H1 (cell line): ENCODE measurements at regions not wholly inside any gene's neighbourhood (a gene's known extent, or its start where the extent isn't known, plus 50 kb on each side); places are given as distances from the start of the nearest gene placed in this dataset.

Experiments
- CTCF ChIA-PET: fragments of 300-600 bp; sonication (Branson Sonifier 250); formaldehyde crosslinking; loops from one replicate; lab custom pipeline; 2021; ENCODE audit not compliant: partially characterized antibody; lab: Charles Lee
- POLR2A ChIA-PET: fragments of 300-600 bp; sonication (Branson Sonifier 250); formaldehyde crosslinking; loops from one replicate; lab custom pipeline; 2021; ENCODE audit warnings: inconsistent platforms; ENCODE audit not compliant: partially characterized antibody; lab: Charles Lee
- DNase-seq, 2 experiments: peaks; one replicate each; pipeline versions ENCODE4 v3.0.0 to v3.0.0-alpha.2; 2010 to 2022; ENCODE audit warnings: low spot score in 2 of 2, low read depth in 1 of 2, mixed read lengths in 1 of 2
- FAIRE-seq: peaks from 2 replicates; lab custom pipeline; 2011; peaks lifted over from hg19 to GRCh38; lab: Jason Lieb, UNC
- H2AFZ ChIP-seq: 2 replicates; pipeline ENCODE4 v1.8.1; 2012; ENCODE audit warnings: low read length, inconsistent platforms
- H2AK5ac ChIP-seq: 2 replicates; pipeline ENCODE4 v1.6.1; 2013; ENCODE audit warnings: low read depth, low read length
- H2BK120ac ChIP-seq: replicated peaks from 2 replicates; pipeline ENCODE3; 2013; ENCODE audit warnings: low read depth, low read length, inconsistent platforms
- H2BK12ac ChIP-seq: 2 replicates; pipeline ENCODE4 v1.6.1; 2013; ENCODE audit warnings: low read depth, low read length
- H2BK15ac ChIP-seq: 2 replicates; pipeline ENCODE4 v1.6.1; 2013; ENCODE audit warnings: low read length
- H2BK20ac ChIP-seq: 2 replicates; pipeline ENCODE4 v1.6.1; 2013; ENCODE audit warnings: low read length
- H2BK5ac ChIP-seq: 2 replicates; pipeline ENCODE4 v1.6.1; 2013; ENCODE audit warnings: low read depth, low read length
- H3K14ac ChIP-seq: 2 replicates; pipeline ENCODE4 v1.6.1; 2013; ENCODE audit warnings: inconsistent platforms; ENCODE audit not compliant: insufficient read length
- H3K18ac ChIP-seq: 2 replicates; pipeline ENCODE4 v1.6.1; 2013; ENCODE audit warnings: low read length; ENCODE audit errors: extremely low read depth
- H3K23ac ChIP-seq: 2 replicates; pipeline ENCODE4 v1.6.1; 2013; ENCODE audit warnings: inconsistent platforms; ENCODE audit not compliant: insufficient read length
- H3K23me2 ChIP-seq: 2 replicates; pipeline ENCODE4 v1.6.1; 2013; ENCODE audit warnings: low read depth, low read length
- H3K27ac ChIP-seq: 2 replicates; pipeline ENCODE4 v1.6.1; 2011; ENCODE audit warnings: low read depth, low read length, inconsistent platforms
- H3K27me3 ChIP-seq, 4 experiments: replicated peaks in 1 of 4; 1 replicate in 1 of 4; 2 replicates in 3 of 4; pipeline versions ENCODE4 v1.6.1 to v1.8.1; 2011 to 2013; ENCODE audit warnings: low read length in 3 of 4, mild to moderate bottlenecking in 3 of 4, inconsistent platforms in 2 of 4, mixed read lengths in 2 of 4, moderate library complexity in 1 of 4; ENCODE audit not compliant: control insufficient read depth in 3 of 4, insufficient read depth in 3 of 4; ENCODE audit errors: extremely low read depth in 1 of 4
- H3K36me3 ChIP-seq, 4 experiments: 2 replicates each; pipeline versions ENCODE4 v1.6.1 to v1.8.1; 2011 to 2013; ENCODE audit warnings: mild to moderate bottlenecking in 4 of 4, low read length in 3 of 4, moderate library complexity in 2 of 4, control low read depth in 1 of 4, inconsistent platforms in 1 of 4; ENCODE audit not compliant: insufficient read depth in 4 of 4, control insufficient read depth in 2 of 4
- H3K4ac ChIP-seq: replicated peaks from 2 replicates; pipeline ENCODE3; 2013; ENCODE audit warnings: low read length, low read depth, mixed read lengths, inconsistent platforms; ENCODE audit not compliant: insufficient read length
- H3K4me1 ChIP-seq, 4 experiments: replicated peaks in 1 of 4; 1 replicate in 1 of 4; 2 replicates in 3 of 4; pipeline versions ENCODE4 v1.6.1 to v1.8.1; 2011 to 2013; ENCODE audit warnings: low read length in 3 of 4, inconsistent platforms in 2 of 4, mixed read lengths in 1 of 4; ENCODE audit not compliant: insufficient read depth in 4 of 4, control insufficient read depth in 3 of 4
- H3K4me2 ChIP-seq, 2 experiments: 2 replicates each; pipeline versions ENCODE4 v1.6.1 to v1.8.1; 2011 to 2013; ENCODE audit warnings: low read depth in 2 of 2, low read length in 2 of 2, control low read depth in 1 of 2, inconsistent platforms in 1 of 2, mild to moderate bottlenecking in 1 of 2; ENCODE audit not compliant: insufficient read depth in 1 of 2
- H3K4me3 ChIP-seq, 4 experiments: fragments of 200-600, 300-600 bp in 1 of 4; sonication (generic), shearing (Covaris generic), sonication (Bioruptor Twin) in 1 of 4; 2 replicates each; pipeline versions ENCODE4 v1.5.1 to v1.8.1; 2011 to 2016; ENCODE audit warnings: low read length in 4 of 4, low read depth in 3 of 4, control low read depth in 2 of 4, inconsistent platforms in 2 of 4, mild to moderate bottlenecking in 2 of 4, mixed read lengths in 1 of 4, moderate library complexity in 1 of 4; ENCODE audit not compliant: insufficient read depth in 2 of 4; ENCODE audit errors: extremely low read depth in 1 of 4
- H3K56ac ChIP-seq: replicated peaks from 2 replicates; pipeline ENCODE3; 2013; ENCODE audit warnings: low read depth, mild to moderate bottlenecking, mixed read lengths, low read length, inconsistent platforms; ENCODE audit not compliant: insufficient read length
- H3K79me1 ChIP-seq: 2 replicates; pipeline ENCODE4 v1.6.1; 2013; ENCODE audit warnings: low read depth, low read length, control low read depth
- H3K79me2 ChIP-seq, 2 experiments: 2 replicates each; pipeline versions ENCODE4 v1.6.1 to v1.8.1; 2012 to 2013; ENCODE audit warnings: low read length in 2 of 2, mild to moderate bottlenecking in 2 of 2, inconsistent platforms in 1 of 2; ENCODE audit not compliant: insufficient read depth in 2 of 2, control insufficient read depth in 1 of 2
- H3K9ac ChIP-seq, 4 experiments: replicated peaks in 1 of 4; 1 replicate in 1 of 4; 2 replicates in 3 of 4; pipeline versions ENCODE4 v1.6.1 to v1.8.1; 2011 to 2013; ENCODE audit warnings: low read depth in 3 of 4, low read length in 3 of 4, control low read depth in 2 of 4, mild to moderate bottlenecking in 2 of 4, moderate library complexity in 2 of 4, inconsistent platforms in 1 of 4; ENCODE audit errors: extremely low read depth in 1 of 4
- H3K9me3 ChIP-seq, 2 experiments: 2 replicates each; pipeline versions ENCODE4 v1.6.1 to v1.8.1; 2012 to 2013; ENCODE audit warnings: mild to moderate bottlenecking in 2 of 2, moderate library complexity in 2 of 2, control low read depth in 1 of 2, inconsistent platforms in 1 of 2, low read depth in 1 of 2, low read length in 1 of 2, mixed read lengths in 1 of 2; ENCODE audit not compliant: insufficient read depth in 2 of 2
- H4K20me1 ChIP-seq, 2 experiments: replicated peaks in 1 of 2; 2 replicates each; pipeline versions ENCODE3 to v1.8.1; 2011 to 2013; ENCODE audit warnings: inconsistent platforms in 2 of 2, low read length in 2 of 2, mild to moderate bottlenecking in 1 of 2; ENCODE audit not compliant: insufficient read depth in 2 of 2, control insufficient read depth in 1 of 2
- H4K5ac ChIP-seq: 2 replicates; pipeline ENCODE4 v1.6.1; 2013; ENCODE audit warnings: low read length, low read depth, mixed read lengths, inconsistent platforms; ENCODE audit not compliant: insufficient read length
- H4K8ac ChIP-seq: 2 replicates; pipeline ENCODE4 v1.8.0; 2013; ENCODE audit warnings: mild to moderate bottlenecking, moderate library complexity, low read length, inconsistent platforms; ENCODE audit not compliant: insufficient read depth; ENCODE audit errors: extremely low read depth
- H4K91ac ChIP-seq: replicated peaks from 2 replicates; pipeline ENCODE3; 2013; ENCODE audit warnings: low read length, mixed read lengths, inconsistent platforms; ENCODE audit not compliant: insufficient read length
- POU5F1 ChIP-seq: IDR thresholded peaks from 2 replicates; pipeline ENCODE4 v1.6.1; 2011; ENCODE audit warnings: low read depth, mild to moderate bottlenecking, low read length, moderate library complexity
- WGBS, 2 experiments: shearing (Covaris generic) in 1 of 2; methylation state at CpG; one replicate each; pipeline versions ENCODE4 v1.1.6 to v1.1.7; 2013 to 2015; ENCODE audit warnings: low lambda C conversion rate in 2 of 2, mixed read lengths in 2 of 2, inconsistent platforms in 1 of 2, low coverage in 1 of 2, missing lambda C conversion rate in 1 of 2; ENCODE audit not compliant: insufficient replicate concordance in 2 of 2, insufficient coverage in 1 of 2, insufficient read length in 1 of 2; ENCODE audit errors: extremely low coverage in 1 of 2, missing lambda C conversion rate in 1 of 2; 5-methylcytosine and 5-hydroxymethylcytosine counted together

DNA sequence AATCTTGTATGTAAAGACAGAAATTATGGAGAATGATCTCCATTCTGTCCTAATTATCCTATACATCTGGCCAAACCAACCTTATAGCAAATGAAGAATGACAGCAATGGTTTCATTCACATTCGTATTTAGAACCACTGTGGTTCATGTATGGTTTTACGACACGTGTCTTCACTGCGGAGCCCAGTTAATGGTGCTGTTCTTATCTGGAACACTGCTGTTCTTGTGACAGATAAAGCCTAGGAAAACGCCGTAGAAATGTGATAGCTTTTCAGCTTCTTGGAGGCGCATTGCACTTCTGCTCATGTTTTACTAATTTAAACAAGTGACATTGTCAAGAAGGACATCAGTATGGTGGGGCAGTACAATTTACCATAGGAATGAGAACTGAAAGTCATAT is 2266.4 kb upstream of the TENM3 start:
- 89% methylated on average over 7 of the region's 7 CpGs; no CpG with 5 or more reads in 1 of the 2 experiments for WGBS, 2 experiments
- H2BK12ac ChIP-seq = no peak overlapping the region
- no peak overlapping the region for H4K5ac ChIP-seq
- H2BK20ac ChIP-seq = no peak overlapping the region
- no peak overlapping the region for H3K14ac ChIP-seq
- H2BK120ac ChIP-seq = no peak overlapping the region
- no peaks in the 10 kb centered on the region for H3K79me2 ChIP-seq
- H3K79me1 ChIP-seq = no peaks in the 10 kb centered on the region
- ChIA-PET POLR2A (no interaction called here), CTCF (no interaction called here)
- H3K23ac ChIP-seq = no peak overlapping the region
- no peak overlapping the region for H3K4ac ChIP-seq
- no peak overlapping the region for H2BK5ac ChIP-seq
- no peak overlapping the region for H4K91ac ChIP-seq
- H3K4me3 ChIP-seq = no peak overlapping the region
- no peaks in the 10 kb centered on the region for H3K23me2 ChIP-seq
- H4K20me1 ChIP-seq = no peaks in the 10 kb centered on the region
- peaks cover 0 to 3% (median 0%) of the 10 kb centered on the region in 4 experiments; a peak in 1 of 7 replicates for H3K27me3 ChIP-seq
- no peak overlapping the region for H2AK5ac ChIP-seq
- no peak overlapping the region for H3K9ac ChIP-seq
- no peak overlapping the region for H3K56ac ChIP-seq
- no peak overlapping the region for H2AFZ ChIP-seq
- no peak overlapping the region for H3K18ac ChIP-seq
- H2BK15ac ChIP-seq = no peak overlapping the region
- DNase-seq (no peak), FAIRE-seq (no peak)
- H4K8ac ChIP-seq = no peak overlapping the region
- no peaks in the 10 kb centered on the region for H3K9me3 ChIP-seq
- H3K36me3 ChIP-seq = no peaks in the 10 kb centered on the region
- no peaks in the 10 kb centered on the region for H3K4me1 ChIP-seq
- H3K4me2 ChIP-seq = no peak overlapping the region
- H3K27ac ChIP-seq = no peak overlapping the region
- TF ChIP-seq POU5F1 = no peak
